ENCODE measurements at regions not wholly inside any gene's neighbourhood (a gene's known extent, or its start where the extent isn't known, plus 50 kb on each side); places are given as distances from the start of the nearest gene placed in this dataset.

GRCh38 chr4:84100071-84100470, 399.0 kb downstream of the NKX6-1 start:
- no peak for TF ChIP-seq CTCF (IDR thresholded peaks at IDR 0.05; ENCODE audit: insufficient read depth, low read length, poor library complexity, severe bottlenecking)
- Histone ChIP-seq H3K4me3 (replicated peaks; ENCODE audit: low read depth, low read length) (no peak overlapping the region), H3K36me3 (ENCODE audit: control insufficient read depth, insufficient read depth, low read length) (no peaks in the 10 kb centered on the region), H3K27me3 (replicated peaks; ENCODE audit: control insufficient read depth, insufficient read depth, low read length) (no peaks in the 10 kb centered on the region; the same call in 1 of the 2 replicates)
- no peak for DNase-seq (ENCODE audit: extremely low read depth, insufficient read length)

- Histone ChIP-seq H3K36me3 (ENCODE audit: control insufficient read depth, insufficient read depth, low read length) (no peaks in the 10 kb centered on the region), H3K4me3 (replicated peaks; ENCODE audit: low read depth, low read length) (no peak overlapping the region), H3K27me3 (replicated peaks; ENCODE audit: control insufficient read depth, insufficient read depth, low read length) (no peaks in the 10 kb centered on the region; the same call in 1 of the 2 replicates)
- DNase-seq (ENCODE audit: extremely low read depth, insufficient read length) = no peak
- no peak for TF ChIP-seq CTCF (IDR thresholded peaks at IDR 0.05; ENCODE audit: insufficient read depth, low read length, poor library complexity, severe bottlenecking)
Measured at GRCh38 chr4:84099599-84099998, 399.5 kb downstream of the NKX6-1 start.

- Histone ChIP-seq H3K4me3 (replicated peaks; ENCODE audit: low read depth, low read length) (no peak overlapping the region), H3K27me3 (replicated peaks; ENCODE audit: control insufficient read depth, insufficient read depth, low read length) (no peaks in the 10 kb centered on the region; the same call in 1 of the 2 replicates), H3K36me3 (ENCODE audit: control insufficient read depth, insufficient read depth, low read length) (no peaks in the 10 kb centered on the region)
- DNase-seq (ENCODE audit: extremely low read depth, insufficient read length) = no peak
- TF ChIP-seq CTCF (IDR thresholded peaks at IDR 0.05; ENCODE audit: insufficient read depth, low read length, poor library complexity, severe bottlenecking) = no peak
Measured at GRCh38 chr4:84091266-84091665, 407.8 kb downstream of the NKX6-1 start.

GRCh38 chr4:84089652-84090437, 409.2 kb downstream of the NKX6-1 start:
- no peak for DNase-seq (ENCODE audit: extremely low read depth, insufficient read length)
- H3K36me3 ChIP-seq (ENCODE audit: control insufficient read depth, insufficient read depth, low read length) = no peaks in the 10 kb centered on the region
- no peaks in the 10 kb centered on the region; the same call in 1 of the 2 replicates for H3K27me3 ChIP-seq (replicated peaks; ENCODE audit: control insufficient read depth, insufficient read depth, low read length)
- TF ChIP-seq CTCF (IDR thresholded peaks at IDR 0.05; ENCODE audit: insufficient read depth, low read length, poor library complexity, severe bottlenecking) = no peak
- H3K4me3 ChIP-seq (replicated peaks; ENCODE audit: low read depth, low read length) = no peak overlapping the region

GRCh38 chr4:84085986-84086385, 413.1 kb downstream of the NKX6-1 start:
- no peaks in the 10 kb centered on the region for H3K36me3 ChIP-seq (ENCODE audit: control insufficient read depth, insufficient read depth, low read length)
- no peak overlapping the region for H3K4me3 ChIP-seq (replicated peaks; ENCODE audit: low read depth, low read length)
- no peaks in the 10 kb centered on the region; the same call in 1 of the 2 replicates for H3K27me3 ChIP-seq (replicated peaks; ENCODE audit: control insufficient read depth, insufficient read depth, low read length)
- DNase-seq (ENCODE audit: extremely low read depth, insufficient read length) = no peak
- TF ChIP-seq CTCF (IDR thresholded peaks at IDR 0.05; ENCODE audit: insufficient read depth, low read length, poor library complexity, severe bottlenecking) = no peak
